HG02610 (cell line): ENCODE measurements at regions not wholly inside any gene's neighbourhood (a gene's known extent, or its start where the extent isn't known, plus 50 kb on each side); places are given as distances from the start of the nearest gene placed in this dataset.

Experiments
- ATAC-seq: cut with Tn5 transposase; IDR thresholded peaks from one replicate; pipeline ENCODE4 v1.9.1; 2021; ENCODE audit warnings: mild to moderate bottlenecking, moderate library complexity; ENCODE audit not compliant: unreplicated experiment

DNA sequence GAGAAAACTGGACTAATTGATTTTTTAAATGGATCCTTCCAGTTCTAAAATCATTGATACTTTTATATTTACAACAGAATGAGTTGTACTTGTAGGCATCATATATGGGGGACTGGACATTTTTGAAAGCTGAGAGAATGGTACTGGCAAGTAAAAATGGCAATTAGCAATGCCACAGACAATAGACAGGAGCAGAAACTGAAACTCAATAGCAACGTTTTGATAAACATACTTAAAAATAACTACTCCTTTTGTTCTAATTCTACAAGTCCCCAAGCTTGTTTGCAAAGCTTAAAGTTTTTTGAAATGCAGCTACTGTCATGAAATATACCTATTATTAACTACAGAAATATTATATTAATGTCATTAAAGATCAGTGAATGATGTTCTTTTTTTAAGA lies 52.8 kb upstream of the FBXL7 start:
- no peak for ATAC-seq

DNA sequence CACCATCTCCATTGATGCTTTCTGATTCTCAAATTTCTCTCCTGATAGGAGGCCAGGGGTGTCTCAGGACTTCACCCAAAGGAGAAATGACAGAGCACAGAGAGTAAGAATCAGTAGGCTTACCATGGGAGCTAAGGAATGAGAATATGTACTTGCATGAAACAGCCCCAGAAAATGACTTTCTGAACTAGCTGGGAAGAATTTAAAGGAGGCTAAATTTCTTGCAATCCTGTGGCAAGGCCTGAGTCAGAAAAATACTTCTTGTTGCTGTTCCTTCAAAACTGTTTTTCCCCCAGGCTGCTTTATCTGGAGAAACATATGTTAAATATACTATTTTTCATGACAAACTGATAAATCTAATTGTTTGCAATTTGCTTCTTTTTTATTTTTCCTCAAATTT lies 53.4 kb upstream of the FBXL7 start:
- ATAC-seq: no peak

DNA sequence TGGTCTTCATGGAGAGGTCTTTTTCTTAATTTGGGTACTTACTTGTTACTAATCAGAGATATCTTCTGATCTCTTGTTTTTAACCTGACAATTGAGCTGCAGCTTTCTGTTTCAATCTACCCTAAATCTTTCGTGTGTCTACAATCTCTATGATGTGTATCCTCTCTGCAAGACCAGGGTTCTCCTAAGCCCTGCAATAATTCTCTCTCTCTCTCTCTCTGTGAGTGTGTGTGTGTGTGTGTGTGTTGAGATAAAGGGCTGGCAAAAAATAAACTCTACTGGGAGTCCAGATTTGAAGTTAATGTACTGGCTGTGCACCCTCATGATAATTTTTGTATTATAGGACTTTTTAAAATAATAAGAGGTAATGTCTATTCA lies 57.8 kb upstream of the FBXL7 start:
- peak; percentile 21 for ATAC-seq

DNA sequence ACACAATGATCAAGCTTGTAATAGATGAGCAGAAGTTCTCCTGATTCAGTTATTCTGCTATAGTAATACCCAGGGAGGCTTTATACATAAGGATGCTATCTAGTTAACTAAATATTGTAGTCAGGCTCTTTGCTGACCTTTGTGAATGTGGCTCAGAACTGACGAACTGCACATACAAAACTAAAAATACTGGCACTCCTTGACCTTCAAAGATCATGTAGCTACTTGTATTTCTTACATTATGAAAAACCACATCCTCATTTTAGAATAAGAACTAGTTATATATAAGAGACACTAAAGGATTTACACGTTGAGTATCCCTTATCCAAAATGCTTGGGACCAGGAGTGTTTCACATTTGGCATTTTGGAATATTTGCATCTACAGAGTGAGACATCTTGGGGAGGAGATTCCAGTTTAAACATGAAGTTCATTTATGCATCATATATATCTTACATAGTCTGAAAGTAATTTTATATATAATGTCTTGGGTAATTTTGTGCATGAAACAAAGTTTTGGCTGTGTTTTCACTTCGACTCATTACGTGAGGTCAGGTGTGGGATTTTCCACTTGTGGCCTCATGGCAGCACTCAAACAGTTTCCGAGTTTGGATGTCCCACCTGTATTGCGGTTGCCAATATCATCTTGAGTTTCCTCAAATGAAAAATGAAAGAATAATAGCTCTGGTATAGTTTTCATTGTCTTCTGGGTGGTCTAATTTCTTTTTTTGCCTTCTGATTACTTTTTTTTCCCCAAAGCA lies 58.4 kb upstream of the FBXL7 start:
- peak; percentile 68 for ATAC-seq

DNA sequence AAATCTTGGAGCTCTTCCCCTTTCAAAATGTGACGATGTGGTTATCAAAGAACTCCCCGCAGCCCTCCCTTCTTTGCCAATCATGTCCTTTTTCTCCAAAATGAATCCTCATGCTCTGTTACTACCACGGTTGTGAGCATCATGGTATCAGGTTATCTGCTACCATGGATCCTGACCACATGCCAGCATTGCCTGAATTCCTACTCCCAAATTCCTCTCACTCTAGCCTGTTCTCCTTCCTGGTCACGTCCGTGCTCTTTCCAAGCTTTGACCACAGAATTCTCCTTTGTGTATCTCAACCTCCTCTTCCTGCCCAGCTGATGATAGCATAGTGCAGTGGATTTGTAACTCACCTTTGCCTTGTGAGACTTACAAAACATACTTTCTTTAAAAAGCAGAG lies 59.5 kb upstream of the FBXL7 start:
- ATAC-seq: no peak

DNA sequence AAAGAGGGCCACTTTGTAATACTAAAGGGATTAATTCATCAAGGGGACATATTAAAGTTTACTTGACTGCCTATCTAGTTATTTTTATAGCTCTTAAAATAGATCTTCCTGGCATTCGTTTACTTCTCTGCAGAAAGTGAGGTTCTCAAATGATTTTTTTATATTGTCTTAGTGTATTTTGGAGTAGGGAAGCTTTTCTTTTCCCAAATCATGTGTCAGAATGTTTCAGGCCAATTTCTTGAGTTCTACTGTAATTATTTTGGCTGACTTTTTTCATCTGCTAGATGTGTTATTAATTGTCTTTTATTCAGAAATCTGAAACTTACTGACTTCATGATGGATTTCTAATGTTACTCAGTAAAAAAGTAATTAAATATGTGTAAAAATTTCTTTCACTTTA lies 60.2 kb upstream of the FBXL7 start:
- ATAC-seq: no peak

DNA sequence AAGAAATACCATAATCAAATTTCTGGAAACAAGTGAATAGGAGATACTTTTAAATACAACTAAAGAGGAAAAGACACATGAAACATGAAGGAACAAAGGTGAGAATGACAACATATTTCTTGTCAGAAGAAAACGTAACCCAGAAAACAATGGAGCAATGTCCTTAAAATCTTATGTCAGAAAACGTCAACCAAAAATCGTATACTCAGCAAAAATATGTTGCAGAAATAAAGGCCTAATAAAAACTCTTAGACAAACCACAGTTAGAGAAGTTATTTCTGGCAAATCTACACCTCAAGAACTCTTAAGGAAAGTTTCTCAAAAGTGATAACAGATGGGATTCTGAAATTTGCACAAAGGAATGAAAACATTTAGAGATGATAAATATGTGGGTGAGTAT lies 66.3 kb upstream of the FBXL7 start:
- ATAC-seq: no peak

DNA sequence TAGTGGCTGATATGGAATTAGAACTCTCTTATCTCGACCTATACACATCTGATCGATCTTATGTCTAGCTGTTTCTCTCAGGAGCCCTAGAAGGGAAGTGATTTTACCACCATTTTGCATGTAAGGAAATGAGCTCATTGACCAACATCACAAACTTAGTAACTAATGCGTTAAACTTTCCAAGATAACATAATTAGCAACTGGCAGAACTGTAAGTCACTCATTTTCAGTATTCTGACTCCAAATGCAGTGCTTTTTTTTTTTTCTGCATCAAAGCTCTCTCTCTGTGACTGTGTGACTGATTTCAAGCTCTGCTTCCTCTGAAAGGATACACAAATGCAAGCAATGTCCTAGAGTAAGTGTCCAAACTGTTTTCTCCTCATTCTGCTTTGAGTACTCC lies 68.1 kb upstream of the FBXL7 start:
- ATAC-seq: no peak

DNA sequence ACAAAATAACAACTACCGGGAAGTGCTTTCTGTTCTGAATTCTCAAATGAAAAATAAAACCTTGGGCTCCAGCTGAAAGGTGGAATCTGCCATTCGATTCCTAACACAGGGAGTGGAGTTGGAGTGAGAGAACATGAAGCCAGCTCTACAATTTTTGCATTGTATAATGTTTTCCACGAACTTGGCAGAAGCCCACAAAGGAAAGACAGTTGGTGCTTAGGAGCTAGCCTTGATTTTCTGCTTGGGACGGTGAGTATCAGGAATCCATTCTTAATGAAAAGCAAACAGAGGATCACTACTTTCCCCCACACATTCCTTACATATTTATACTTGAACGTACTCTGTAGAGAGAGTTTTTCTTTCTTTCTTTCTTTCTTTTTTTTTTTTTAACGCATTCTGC lies 74.2 kb upstream of the FBXL7 start:
- no peak for ATAC-seq

DNA sequence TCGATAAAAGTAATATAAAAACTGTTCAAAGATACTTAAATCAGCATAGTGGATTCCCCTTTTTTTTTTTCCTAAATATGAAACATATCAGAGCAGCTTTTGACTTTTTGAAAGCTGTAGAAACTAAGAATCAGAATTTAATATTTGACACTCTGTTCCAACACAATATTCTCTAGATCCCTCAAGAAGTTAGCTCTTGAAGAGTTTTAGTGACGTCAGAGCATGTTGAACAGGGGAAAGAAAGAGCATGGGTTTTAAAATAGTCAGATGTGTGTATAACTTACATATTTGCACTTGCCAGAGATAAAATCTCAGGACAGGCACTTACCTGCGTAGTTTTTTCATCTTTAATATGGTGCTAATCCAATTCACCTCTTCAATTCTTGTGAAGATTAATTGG lies 75.2 kb upstream of the FBXL7 start:
- no peak for ATAC-seq

DNA sequence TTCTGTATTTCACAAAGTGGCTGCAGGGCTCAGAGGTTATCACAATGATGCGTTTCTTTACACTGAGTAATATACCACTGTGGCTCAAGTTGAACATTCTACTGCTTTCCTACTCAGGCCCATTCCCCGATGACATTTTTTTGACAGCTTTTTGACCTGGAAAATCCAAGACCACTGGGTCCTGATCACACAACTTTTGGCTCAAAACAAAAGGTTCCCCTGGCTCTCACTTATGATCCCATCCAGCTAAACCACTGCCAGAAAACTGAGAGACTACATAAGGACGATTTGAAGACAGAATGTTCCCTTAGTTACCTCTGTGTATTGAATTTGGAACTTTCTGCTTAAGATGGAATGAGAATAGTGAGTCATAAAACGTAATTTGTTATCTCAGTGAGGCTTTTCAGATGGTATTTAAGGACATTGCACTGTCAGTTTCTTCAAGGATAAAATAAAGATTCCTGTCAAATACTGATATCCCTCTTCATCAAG lies 78.0 kb upstream of the FBXL7 start:
- no peak for ATAC-seq

DNA sequence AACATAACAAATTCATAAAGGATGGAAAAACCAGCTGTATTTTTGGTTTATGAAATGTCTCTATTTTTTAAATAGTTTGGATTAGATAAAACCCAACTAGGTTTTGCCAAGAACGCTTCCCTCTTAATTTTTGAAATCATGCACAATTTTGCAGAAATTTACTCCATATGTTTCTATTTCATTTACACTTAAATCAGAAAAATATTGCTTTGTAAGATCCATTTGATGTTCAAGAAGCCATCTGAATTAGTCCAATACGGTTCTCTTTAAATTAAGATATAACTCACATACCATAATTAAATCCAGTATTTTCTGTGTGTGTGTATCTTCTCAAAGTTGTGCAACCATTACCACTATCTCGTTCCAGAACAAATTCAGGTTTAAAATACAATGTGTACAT lies 78.6 kb upstream of the FBXL7 start:
- no peak for ATAC-seq

DNA sequence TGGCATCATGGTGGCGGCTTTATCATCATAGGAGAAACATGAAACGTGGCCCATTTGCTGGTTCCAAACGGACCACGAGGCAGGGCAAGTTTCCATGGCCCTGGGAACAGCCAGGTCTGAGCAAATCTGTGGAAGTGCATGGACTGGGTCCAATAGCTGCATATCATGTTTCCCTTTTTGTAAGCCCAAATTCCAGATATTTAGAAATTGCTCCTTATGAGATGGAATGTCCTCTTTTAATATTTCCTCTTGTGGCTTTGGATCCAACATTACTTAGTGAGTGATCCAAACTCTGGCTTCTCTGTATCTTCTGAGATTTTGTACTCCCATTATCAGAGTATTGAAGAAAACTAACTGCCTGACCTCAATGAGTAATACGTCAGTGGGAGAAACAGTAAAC lies 79.8 kb upstream of the FBXL7 start:
- no peak for ATAC-seq

DNA sequence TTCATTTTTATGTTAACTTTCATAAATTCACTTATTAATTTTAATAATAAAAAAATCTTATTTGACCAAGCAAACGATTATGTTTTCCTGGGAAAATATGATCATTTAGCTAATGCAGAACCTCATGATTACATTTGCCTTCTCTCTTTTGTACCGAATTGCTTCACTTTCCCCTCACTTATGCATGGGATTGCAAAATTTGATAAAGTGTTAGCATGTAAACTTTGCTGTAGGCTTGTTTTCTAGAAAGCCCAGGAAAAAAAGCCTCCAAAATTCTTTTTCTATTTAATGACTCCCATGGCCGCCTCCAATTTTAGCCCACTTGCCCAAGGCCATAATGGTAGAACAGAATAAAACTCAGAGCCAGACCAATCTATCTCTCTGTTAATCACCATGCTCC lies 82.8 kb upstream of the FBXL7 start:
- ATAC-seq: no peak

DNA sequence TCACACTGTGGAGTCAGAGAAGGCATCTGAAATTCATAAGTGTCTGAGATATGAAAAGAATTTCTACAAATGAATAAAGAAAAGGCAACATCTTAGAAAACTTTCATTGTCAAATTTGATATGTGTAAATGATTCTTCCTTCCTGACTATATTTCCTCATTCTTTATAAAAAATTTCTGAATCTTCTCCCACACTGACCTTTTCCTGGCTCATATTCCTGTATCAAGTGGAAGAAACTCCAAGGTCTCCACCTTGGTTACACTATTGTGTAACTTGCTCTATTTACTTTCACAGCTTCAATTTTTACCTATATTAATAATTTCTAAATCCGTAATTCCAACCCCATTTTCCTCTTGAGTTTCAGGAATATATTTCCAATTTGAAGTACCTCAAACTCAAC lies 93.5 kb upstream of the FBXL7 start:
- no peak for ATAC-seq

DNA sequence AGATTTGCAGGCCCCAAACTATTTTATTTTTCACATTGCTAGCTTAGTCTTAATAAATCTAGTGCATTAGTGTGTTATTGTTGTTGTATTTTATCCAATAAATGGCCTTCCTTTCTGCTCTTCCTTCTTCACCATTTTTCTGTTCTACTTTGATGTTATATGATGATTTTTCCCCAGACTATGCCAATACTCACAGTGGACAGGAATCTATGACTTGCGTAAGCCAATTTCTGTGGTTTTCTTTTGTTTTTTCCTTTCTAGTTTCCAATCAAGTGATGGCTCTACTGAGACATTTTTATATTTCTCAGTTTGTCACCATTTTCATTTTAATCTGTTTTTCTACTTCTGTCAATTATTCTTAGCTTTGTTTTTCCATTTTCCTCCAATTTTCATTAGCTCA lies 106.8 kb upstream of the FBXL7 start:
- ATAC-seq: no peak

DNA sequence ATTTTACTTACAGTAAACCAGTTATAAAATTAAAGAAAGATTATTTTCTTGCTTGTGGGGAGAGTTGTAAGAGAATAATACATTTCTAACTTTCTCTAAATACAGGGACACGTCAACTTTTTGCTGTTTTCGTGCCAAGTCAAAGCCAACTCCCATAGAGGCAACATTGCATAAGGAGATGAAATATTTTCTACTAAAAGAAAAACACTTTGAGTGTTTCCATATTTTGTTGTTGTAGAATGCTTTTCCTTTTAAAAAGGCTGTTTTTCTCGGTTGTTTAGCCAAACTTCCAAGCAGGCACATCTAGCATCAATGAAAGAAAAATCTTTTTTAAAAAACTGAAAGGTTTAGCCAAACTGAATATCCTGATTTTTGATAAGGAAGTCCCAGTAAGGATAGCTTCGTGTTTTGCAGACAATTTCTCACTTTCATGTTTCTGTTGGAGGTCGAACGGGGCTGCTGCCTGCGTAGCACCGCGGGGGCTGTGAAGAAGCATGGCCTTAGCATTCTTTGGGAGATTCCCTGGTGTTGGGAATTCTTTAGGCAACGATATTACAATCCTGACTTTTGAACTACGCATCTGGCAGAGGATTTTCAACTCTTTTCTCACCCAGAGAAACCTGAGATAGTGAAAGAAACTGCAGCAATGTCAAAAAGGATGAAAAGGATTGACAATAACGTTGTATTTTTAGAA lies 108.1 kb upstream of the FBXL7 start:
- ATAC-seq: no peak

DNA sequence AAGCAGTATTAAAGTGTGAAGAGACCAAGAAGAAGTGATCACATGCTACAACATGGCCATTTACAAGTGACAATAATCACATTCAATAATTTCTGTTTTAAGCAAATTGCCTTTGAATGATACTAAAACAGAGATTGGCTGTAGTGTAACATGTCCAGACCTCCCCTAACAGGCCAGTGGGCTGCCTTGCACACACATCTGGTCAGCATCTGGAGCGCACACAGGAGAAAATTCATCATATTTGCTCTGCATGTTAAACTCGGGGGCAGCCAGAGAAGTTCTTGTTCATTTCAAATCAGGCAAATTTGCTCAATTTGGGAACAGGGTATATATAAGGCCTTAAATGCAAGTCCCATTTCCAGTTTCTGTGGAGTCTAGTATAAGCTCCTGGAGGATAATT lies 111.1 kb upstream of the FBXL7 start:
- no peak for ATAC-seq

DNA sequence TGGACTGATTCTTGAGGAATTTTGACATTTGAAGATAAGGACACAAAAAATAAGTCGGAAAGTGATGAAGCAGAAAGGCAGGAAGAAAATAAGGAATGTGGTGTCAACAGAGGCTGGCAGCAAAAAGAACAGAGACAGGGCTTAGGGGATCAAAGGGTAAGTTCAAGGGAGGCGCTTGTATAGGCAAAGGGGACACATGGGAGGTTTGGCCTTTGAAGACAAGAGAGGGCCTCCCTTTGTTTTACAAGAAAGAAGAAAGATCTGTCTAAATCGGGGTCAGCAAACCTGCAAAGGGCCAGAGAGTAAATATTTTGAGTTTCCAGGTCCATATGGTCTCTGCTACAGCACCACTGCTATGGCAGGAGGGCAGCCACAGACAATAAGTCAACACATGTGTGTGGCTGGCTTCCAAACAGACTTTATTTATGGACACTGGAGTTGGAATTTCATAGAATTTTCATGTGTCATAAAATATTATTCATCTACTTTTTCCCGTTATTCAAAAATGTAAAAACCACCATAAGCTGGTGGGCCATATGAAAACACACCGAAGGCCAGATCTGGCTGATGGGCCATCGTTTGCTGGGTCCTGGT lies 112.0 kb upstream of the FBXL7 start:
- ATAC-seq: no peak

DNA sequence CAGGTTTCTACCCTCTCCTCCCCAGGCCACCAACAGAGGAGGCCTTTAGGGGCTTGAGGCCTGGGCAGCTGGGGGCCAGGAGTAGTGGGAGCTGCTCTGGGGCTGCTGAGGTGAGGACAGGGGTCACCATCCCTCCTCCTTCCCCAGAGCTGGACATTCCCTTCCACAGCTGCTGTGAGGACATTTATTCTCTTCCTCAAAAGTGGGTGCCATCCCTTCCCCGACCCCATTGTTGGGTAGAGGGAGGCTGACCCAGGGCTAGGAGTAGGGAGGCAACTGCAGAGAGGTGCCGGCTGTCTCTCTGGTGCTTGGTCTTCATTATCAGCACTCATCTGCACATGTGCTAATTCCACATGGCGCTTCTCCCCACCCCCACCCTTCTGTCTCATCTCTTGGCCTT lies 113.9 kb upstream of the FBXL7 start:
- ATAC-seq: no peak

DNA sequence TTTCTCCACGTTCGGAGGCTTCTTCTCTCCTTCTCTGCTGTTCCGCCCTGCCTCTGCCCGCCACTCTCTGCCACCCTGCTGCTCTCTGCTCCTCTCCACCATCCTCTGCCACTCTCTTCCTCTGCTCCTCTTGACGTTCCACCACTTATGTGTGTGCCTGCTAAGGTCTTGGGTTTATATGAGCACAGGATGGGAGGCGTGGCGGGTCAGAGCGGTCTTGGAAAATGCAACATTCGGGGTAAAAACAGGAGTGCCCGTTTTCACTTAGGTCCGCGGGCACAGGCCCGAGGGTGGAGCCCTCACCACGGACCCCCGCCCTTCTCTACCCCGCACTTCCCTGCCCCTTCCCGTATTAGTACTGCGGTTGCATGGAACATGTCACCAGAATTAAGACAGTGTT lies 114.4 kb upstream of the FBXL7 start:
- no peak for ATAC-seq

DNA sequence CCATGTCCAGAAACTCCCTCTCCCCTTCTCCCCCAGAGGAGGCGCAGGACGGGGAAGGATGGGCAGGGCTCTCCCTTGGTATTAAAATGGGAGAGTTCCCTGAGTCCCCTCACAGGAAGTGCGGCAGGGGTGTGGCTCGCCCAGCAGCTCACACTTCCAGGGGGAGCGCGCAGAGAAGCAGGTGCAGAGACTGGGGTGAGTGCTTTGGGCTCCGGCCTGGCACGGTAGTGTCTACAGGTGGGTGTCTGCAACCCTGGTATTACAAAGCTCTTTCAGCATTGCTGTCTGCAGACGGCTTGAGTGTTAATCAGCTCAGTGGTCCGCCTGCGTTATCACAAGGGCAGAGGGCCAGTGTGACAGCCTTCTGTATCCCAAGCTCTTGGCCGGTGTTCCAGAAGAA lies 114.9 kb upstream of the FBXL7 start:
- ATAC-seq: no peak
